Activated T-helper 2 cell treated with anti-CD3 and anti-CD28 coated beads, Interferon-gamma antibody, Interleukin-2, Interleukin-4, amounts not matched to agents 10 μg/mL and 5 μg/mL and 100 μg/mL, durations not matched to agents 14 hours and 24 hours and 36 hours (primary cell): ENCODE measurements at regions not wholly inside any gene's neighbourhood (a gene's known extent, or its start where the extent isn't known, plus 50 kb on each side); places are given as distances from the start of the nearest gene placed in this dataset.

Experiments
- DNase-seq: peaks from one replicate; pipeline ENCODE4 v3.0.0; 2021; ENCODE audit warnings: low spot score
- H3K27ac Mint-ChIP-seq: one replicate; pipeline ENCODE4 v1.8.0; 2021; ENCODE audit warnings: mixed read lengths
- H3K27me3 Mint-ChIP-seq: one replicate; pipeline ENCODE4 v1.8.0; 2021; ENCODE audit warnings: low read depth, mixed read lengths
- H3K36me3 Mint-ChIP-seq: one replicate; pipeline ENCODE4 v1.8.0; 2021; ENCODE audit warnings: low read depth, mixed read lengths
- H3K4me1 Mint-ChIP-seq: one replicate; pipeline ENCODE4 v1.8.0; 2021; ENCODE audit warnings: low read depth, mixed read lengths
- H3K4me3 Mint-ChIP-seq: one replicate; pipeline ENCODE4 v1.8.0; 2021; ENCODE audit warnings: low read depth, mild to moderate bottlenecking, moderate library complexity, mixed read lengths
- H3K9me3 Mint-ChIP-seq: one replicate; pipeline ENCODE4 v1.8.0; 2021; ENCODE audit warnings: mixed read lengths
- intact Hi-C: fragments of 100-400 bp; cut with micrococcal nuclease; formaldehyde crosslinking; loops from one replicate; pipeline ENCODE4 v1.15.1; 2023

DNA sequence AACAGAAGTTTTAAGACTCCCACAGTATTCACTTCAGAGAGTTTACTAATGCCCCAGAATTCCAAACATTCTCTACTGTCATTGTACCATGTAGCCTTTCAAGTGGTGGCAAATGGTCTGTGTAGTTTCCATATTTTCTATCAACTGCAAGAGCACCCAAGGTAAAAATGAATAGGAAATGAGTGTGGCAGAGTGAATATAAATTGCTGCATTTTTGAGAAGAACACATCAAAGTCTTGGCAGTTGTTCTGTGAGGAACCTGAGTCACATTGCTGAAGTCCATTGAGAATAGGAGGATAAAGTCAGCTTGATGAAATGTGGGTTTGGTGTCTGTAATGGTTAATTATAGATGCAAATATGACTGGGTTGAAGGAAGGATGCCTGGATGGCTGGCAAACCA, 193.6 kb downstream of the AASDHPPT start:
- no peaks in the 10 kb centered on the region for H3K4me1 Mint-ChIP-seq
- no peak overlapping the region for H3K4me3 Mint-ChIP-seq
- intact Hi-C loops: no loop called here
- peaks cover 14% of the 10 kb centered on the region for H3K9me3 Mint-ChIP-seq
- DNase-seq: no peak
- no peaks in the 10 kb centered on the region for H3K36me3 Mint-ChIP-seq
- H3K27ac Mint-ChIP-seq: no peak overlapping the region
- H3K27me3 Mint-ChIP-seq: no peaks in the 10 kb centered on the region

DNA sequence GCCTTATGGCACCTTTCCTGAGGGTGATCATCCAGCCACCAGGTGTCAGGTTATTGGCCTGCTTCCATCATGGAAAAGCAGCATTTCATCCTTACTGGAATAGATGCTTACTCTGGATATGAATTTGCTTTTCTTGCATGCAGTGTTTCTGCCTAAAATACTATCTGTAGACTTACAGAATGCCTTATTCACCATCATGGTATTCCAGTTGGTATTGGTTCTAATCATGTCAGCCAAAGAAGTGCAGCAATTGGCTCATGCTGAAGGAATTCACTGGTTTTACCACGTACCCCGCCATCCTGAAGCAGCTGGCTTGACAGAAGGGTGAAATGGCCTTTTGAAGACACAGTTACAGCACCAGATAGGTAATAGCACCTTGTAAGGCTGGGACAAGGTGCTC, 194.2 kb downstream of the AASDHPPT start:
- H3K27ac Mint-ChIP-seq: no peak overlapping the region
- no peak overlapping the region for H3K4me3 Mint-ChIP-seq
- no peak for DNase-seq
- peaks cover 9% of the 10 kb centered on the region for H3K9me3 Mint-ChIP-seq
- H3K36me3 Mint-ChIP-seq: no peaks in the 10 kb centered on the region
- H3K4me1 Mint-ChIP-seq: no peaks in the 10 kb centered on the region
- intact Hi-C loops: no loop called here
- no peaks in the 10 kb centered on the region for H3K27me3 Mint-ChIP-seq

DNA sequence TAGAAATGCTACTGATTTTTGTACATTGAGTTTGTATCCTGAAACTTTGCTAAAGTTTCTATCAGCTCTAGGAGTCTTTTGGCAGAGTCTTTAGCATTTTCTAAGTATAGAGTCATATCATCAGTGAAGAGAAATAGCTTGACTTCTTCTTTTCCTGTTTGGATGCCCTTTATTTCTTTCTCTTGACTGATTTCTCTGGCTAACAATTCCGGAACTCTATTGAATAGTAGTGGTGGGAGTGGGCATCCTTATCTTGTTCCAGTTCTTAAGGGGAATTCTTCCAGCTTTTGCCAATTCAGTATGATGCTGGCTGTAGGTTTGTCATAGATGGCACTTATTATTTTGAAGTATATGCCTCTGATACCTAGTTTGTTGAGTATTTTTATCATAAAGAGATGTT, 197.7 kb downstream of the AASDHPPT start:
- Mint-ChIP-seq H3K4me3 (no peak overlapping the region), H3K9me3 (peaks cover 9% of the 10 kb centered on the region), H3K4me1 (no peaks in the 10 kb centered on the region), H3K27ac (no peak overlapping the region), H3K36me3 (no peaks in the 10 kb centered on the region), H3K27me3 (no peaks in the 10 kb centered on the region)
- intact Hi-C loops: no loop called here
- DNase-seq: no peak

DNA sequence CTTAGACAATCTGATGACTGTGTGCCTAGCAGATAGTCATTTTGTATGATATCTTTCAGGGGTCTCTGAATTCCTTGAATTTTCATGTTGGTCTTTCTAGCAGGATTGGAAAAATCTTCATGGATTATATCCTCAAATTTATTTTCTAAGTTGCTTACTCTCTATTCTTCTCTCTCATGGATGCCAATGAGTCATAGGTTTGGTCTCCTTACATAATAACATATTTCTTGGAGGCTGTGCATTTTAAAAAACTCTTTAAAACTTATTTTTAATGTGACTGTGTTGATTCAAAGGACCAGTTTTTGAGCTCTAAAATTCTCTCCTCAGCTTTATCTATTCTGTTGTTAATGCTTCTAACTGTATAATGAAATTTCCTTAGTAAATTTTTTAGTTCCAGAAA, 198.7 kb downstream of the AASDHPPT start:
- no peaks in the 10 kb centered on the region for H3K36me3 Mint-ChIP-seq
- no peaks in the 10 kb centered on the region for H3K27me3 Mint-ChIP-seq
- intact Hi-C loops: no loop called here
- no peak for DNase-seq
- no peak overlapping the region for H3K4me3 Mint-ChIP-seq
- no peak overlapping the region for H3K27ac Mint-ChIP-seq
- H3K4me1 Mint-ChIP-seq: no peaks in the 10 kb centered on the region
- H3K9me3 Mint-ChIP-seq: peaks cover 9% of the 10 kb centered on the region

DNA sequence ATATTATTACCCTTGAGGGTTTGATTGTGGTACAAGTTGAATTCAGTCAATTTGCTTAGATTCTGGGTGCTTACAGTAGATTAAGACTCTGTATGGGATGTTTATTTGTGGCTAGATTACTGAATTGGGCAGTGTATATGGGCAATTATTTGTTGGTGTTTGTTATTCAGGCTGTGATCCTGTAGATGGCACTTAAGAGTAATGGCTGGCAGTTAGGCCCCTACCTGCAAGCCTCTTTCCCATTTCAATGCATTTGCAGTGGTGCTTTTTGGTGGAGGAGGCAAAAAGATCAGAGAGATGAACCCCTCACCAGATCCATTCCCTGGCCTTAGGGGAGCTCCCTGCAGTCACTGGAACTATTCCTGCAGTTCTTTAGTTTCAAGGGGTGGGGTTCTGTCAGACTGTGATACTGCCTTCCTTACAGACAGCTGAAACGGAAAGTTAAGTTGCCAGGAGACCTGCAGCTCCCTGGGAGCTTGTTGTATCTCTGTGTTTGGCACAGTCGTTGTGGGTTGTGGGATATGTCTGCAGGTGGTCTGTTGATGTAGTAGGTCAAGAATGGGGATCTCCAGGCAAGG, 199.5 kb downstream of the AASDHPPT start:
- DNase-seq: no peak
- H3K4me3 Mint-ChIP-seq: no peak overlapping the region
- H3K36me3 Mint-ChIP-seq: no peaks in the 10 kb centered on the region
- H3K9me3 Mint-ChIP-seq: peaks cover 9% of the 10 kb centered on the region
- H3K4me1 Mint-ChIP-seq: no peaks in the 10 kb centered on the region
- no peaks in the 10 kb centered on the region for H3K27me3 Mint-ChIP-seq
- intact Hi-C loops: no loop called here
- no peak overlapping the region for H3K27ac Mint-ChIP-seq

DNA sequence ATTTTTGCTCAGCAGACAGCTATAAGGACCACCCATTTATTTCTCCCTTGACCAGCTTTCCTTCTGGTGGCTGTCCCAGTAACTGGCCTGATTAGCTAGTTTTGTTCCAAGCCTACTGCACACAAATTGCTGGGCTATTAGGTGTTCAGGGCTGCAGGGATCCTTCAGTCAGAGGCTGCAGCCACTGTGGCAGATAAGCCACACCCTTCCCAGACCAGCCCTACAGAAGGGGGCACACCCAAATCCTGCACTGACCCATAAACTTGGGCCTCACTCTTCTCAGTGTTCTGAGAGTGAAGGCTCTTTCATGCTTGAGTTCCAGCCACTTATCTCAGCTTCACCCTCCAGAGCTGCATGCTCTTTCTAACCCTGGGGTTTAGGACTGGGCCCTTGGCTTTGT, 200.0 kb downstream of the AASDHPPT start:
- H3K27ac Mint-ChIP-seq: no peak overlapping the region
- intact Hi-C loops: no loop called here
- DNase-seq: no peak
- H3K27me3 Mint-ChIP-seq: no peaks in the 10 kb centered on the region
- no peak overlapping the region for H3K4me3 Mint-ChIP-seq
- H3K9me3 Mint-ChIP-seq: peaks cover 5% of the 10 kb centered on the region
- no peaks in the 10 kb centered on the region for H3K4me1 Mint-ChIP-seq
- H3K36me3 Mint-ChIP-seq: no peaks in the 10 kb centered on the region

DNA sequence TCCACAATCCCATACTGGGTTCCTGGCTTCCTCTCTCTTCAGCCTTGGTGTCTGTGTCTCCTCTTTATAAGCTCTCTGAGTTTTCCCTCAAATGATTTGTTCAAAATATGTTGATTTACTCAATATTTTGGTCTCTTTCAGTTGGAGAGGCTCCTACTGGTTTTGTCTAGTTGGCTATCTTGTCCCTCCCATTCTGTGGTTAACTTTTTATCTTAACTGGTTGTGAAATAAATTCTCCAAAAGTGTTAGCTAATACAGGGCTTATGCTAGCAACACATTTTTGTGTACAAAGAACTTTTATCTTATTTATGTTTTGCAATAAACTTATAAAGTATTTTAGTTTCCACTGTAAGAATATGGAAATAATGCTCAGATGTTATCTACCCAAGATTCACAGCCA, 200.9 kb downstream of the AASDHPPT start:
- H3K27me3 Mint-ChIP-seq: no peaks in the 10 kb centered on the region
- H3K4me1 Mint-ChIP-seq: no peaks in the 10 kb centered on the region
- DNase-seq: no peak
- no peak overlapping the region for H3K4me3 Mint-ChIP-seq
- peaks cover 1% of the 10 kb centered on the region for H3K9me3 Mint-ChIP-seq
- no peaks in the 10 kb centered on the region for H3K36me3 Mint-ChIP-seq
- intact Hi-C loops: no loop called here
- H3K27ac Mint-ChIP-seq: no peak overlapping the region

DNA sequence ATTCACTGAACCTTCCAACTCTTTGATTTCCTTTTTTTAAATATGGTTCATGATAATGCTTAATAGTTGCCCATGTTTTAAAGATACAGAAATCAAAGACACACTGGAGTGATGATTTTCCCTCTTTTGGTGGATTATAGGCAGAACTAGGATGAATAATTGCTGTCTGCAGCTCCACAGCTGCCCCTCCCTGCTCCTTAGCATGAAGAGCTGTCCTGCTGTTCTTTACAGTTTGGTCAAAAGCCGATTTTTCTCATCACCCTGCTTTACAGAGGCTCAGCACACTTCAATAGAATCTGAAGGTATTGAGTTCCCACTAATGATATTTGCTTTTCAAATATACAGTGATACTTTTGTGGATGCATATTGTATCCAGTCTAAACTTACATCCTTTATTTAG, 202.6 kb downstream of the AASDHPPT start:
- Mint-ChIP-seq H3K36me3 (no peaks in the 10 kb centered on the region), H3K27ac (no peak overlapping the region), H3K27me3 (no peaks in the 10 kb centered on the region), H3K4me1 (no peaks in the 10 kb centered on the region), H3K9me3 (peaks cover 5% of the 10 kb centered on the region), H3K4me3 (no peak overlapping the region)
- intact Hi-C loops: no loop called here
- no peak for DNase-seq

DNA sequence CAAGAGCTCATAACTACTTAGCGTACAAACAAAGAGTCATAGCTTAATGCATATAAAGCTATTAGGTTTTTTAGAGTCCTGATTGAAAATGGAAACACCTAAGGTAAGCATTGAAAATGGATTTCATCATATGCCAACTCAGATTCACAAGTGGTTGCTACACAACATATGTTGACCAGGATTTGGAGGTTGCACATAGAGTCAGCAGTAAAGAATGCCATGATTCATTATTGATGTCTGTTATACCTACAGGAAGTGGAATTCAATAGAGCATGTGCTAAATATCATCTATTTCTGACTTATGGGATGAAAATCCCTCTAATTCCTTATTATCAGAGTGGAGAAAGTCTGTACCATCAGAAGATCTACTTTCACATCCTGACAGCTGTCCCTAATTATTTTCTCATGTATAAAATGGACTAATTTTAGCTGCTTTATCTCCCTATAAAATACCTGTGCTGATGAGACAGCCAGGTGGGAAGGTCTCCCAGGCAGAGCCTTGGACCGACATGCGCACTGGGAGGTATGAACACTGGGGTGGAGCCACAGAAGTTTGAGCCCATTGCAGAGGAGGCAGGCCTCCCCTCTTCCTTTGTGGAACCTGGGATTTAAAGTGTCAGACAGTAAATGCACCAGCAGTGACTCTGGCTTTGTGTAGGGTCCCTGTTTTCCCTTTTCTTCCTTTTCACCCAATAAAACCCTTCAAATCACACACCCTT, 204.2 kb downstream of the AASDHPPT start:
- H3K27ac Mint-ChIP-seq: no peak overlapping the region

DNA sequence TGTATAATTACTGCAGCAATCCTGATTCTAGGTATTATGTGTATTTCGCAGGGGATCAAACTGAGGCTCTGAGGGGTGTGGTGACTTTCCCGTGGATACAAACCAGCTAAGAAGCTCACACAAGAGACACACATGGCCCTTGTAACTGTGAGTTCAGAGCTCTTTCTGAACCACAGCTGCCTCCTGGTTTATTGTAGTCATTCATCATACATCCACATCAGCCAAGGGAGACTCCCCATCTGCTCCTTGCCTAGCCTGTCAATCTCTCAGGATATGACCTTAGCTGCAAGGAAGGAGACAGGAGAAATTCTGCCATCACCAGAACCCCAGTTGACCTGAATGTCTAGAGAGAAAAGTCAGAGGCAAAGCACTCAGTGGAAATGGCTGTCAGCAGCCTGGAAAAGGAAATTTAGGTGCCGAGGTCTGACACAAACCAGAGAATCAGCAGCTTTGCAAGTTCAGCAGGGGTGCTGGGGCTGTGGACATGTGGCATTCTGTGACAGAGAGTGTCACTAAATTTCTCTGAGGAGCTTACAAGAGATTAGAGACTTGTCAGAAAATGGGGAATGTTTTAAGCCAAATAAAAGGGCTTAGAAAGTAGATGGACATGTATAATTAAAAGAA, 209.5 kb downstream of the AASDHPPT start:
- no peaks in the 10 kb centered on the region for H3K4me1 Mint-ChIP-seq

More for the DNA sequence above, 204.2 kb downstream of the AASDHPPT start:
- intact Hi-C loops: no loop called here
- H3K36me3 Mint-ChIP-seq: no peaks in the 10 kb centered on the region
- no peak overlapping the region for H3K4me3 Mint-ChIP-seq
- no peaks in the 10 kb centered on the region for H3K27me3 Mint-ChIP-seq
- H3K9me3 Mint-ChIP-seq: peaks cover 5% of the 10 kb centered on the region
- no peak for DNase-seq
- H3K4me1 Mint-ChIP-seq: no peaks in the 10 kb centered on the region

DNA sequence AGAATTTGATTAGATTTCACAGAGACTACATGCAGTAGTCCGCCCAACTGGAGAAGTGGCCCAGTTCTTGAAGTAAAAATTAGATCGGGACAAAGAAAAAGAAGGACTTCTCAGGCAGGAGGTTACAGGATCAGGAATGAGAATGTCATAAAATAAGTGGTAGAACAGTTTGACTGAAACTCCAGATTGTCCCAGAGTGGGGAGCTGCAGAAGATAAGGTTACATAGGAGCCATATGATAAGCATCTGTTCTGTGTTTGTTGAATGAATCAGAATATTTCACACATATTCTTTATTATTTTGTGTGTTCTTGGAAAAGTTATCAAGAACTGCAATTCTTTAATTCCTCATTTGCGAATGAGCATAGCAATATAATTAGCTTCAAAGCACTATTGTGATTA, 210.6 kb downstream of the AASDHPPT start:
- Mint-ChIP-seq H3K4me1 (no peaks in the 10 kb centered on the region), H3K9me3 (peaks cover 5% of the 10 kb centered on the region), H3K36me3 (no peaks in the 10 kb centered on the region), H3K27ac (no peak overlapping the region), H3K27me3 (no peaks in the 10 kb centered on the region), H3K4me3 (no peak overlapping the region)
- no peak for DNase-seq
- intact Hi-C loops: no loop called here

More for the DNA sequence above, 209.5 kb downstream of the AASDHPPT start:
- no peak for DNase-seq
- Mint-ChIP-seq H3K9me3 (peaks cover 5% of the 10 kb centered on the region), H3K4me3 (no peak overlapping the region), H3K27me3 (no peaks in the 10 kb centered on the region), H3K27ac (no peak overlapping the region), H3K36me3 (no peaks in the 10 kb centered on the region)
- intact Hi-C loops: no loop called here

DNA sequence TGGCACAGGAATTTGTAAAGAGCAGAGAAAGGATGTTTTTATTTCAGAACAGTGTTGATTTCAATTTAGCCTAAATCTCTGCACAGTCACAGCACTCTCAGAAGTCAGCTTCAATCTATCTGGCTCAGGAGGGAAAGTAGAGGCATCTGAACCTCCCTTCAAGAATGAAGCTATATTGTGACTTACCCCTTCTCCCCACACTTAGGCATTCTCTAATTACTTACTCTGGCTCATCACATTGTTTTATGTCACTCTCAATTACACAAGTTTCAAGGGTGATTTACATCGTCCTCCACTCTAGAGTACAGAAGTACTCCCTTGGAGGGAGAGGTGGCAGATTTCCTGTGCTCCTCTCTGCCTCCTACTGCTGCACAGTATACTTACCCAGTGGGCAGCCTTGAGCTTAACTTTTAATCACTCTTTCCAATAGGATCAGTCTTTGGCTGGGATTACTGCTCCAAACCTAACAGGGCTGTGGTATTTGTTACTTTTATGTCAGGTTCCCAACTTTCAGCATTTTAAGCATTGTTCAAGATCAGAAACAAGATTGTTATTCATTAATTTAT, 211.4 kb downstream of the AASDHPPT start:
- no peaks in the 10 kb centered on the region for H3K36me3 Mint-ChIP-seq
- H3K27ac Mint-ChIP-seq: no peak overlapping the region
- intact Hi-C loops: no loop called here
- no peak overlapping the region for H3K4me3 Mint-ChIP-seq
- no peaks in the 10 kb centered on the region for H3K4me1 Mint-ChIP-seq
- H3K9me3 Mint-ChIP-seq: peaks cover 2% of the 10 kb centered on the region
- H3K27me3 Mint-ChIP-seq: no peaks in the 10 kb centered on the region
- no peak for DNase-seq

DNA sequence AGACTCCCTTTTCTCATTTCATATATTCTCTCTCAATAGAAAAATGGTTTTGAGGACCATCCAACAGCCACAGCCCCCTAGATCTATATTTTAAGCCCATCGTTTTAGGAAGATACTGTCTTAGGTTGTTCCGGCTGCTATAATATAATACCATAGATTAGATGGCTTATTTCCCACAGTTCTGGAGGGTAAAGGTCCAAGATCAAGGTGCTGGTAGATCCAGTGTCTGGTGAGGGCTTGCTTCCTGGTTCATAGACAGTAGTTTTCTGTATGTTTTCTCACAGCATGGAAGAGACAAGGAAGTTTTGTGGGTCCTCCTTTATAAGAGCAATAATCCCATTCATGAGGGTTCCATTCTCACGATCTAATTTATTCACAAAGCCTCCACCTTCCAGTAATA, 215.1 kb downstream of the AASDHPPT start:
- intact Hi-C loops: no loop called here
- peaks cover 3% of the 10 kb centered on the region for H3K9me3 Mint-ChIP-seq

More for the DNA sequence above, 215.1 kb downstream of the AASDHPPT start:
- Mint-ChIP-seq H3K36me3 (no peaks in the 10 kb centered on the region), H3K4me3 (no peak overlapping the region), H3K4me1 (no peaks in the 10 kb centered on the region), H3K27ac (no peak overlapping the region), H3K27me3 (no peaks in the 10 kb centered on the region)
- DNase-seq: no peak
